ENCODE measurements at regions not wholly inside any gene's neighbourhood (a gene's known extent, or its start where the extent isn't known, plus 50 kb on each side); places are given as distances from the start of the nearest gene placed in this dataset.

DNA sequence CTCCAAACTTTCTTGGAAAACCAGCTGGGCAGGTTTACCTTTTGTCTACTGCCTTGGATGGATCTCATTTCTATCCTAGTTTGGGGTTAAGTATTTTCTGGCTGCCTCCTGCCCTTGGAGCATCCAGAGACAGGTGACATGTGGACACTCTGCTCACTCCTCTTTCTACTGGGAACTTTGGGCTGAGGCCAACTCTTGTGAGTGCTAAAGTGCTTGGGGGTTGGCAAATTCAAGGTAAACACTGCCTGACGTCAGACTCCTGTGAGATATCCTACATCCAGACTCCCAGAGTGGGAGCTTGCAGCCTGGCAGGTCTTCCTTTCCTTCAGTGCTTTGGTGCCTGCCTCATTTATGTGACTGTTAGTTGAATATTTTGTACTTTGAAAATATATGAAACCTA lies 388.1 kb downstream of the KCNRG start:
- no peak for TF ChIP-seq GATA2 (IDR thresholded peaks at IDR 0.05; ENCODE audit: low read depth, low read length)
- TF ChIP-seq GATA3 (IDR thresholded peaks at IDR 0.05; ENCODE audit: low read depth, low read length): no peak

Data from SH-SY5Y (cell line).